ENCODE measurements at regions not wholly inside any gene's neighbourhood (a gene's known extent, or its start where the extent isn't known, plus 50 kb on each side); places are given as distances from the start of the nearest gene placed in this dataset.

GRCh38 chr1:5504364-5504740 is 487.9 kb downstream of the NPHP4 start:
- TF ChIP-seq CTCF (conservative IDR thresholded peaks at IDR 0.05; ENCODE audit: low read depth in 2 of 2) (no peak), JUNB (IDR thresholded peaks at IDR 0.05; ENCODE audit: unreplicated experiment) (no peak), REST (IDR thresholded peaks at IDR 0.05; ENCODE audit: unreplicated experiment) (no peak), EZH2 (IDR thresholded peaks at IDR 0.05; ENCODE audit: low read depth, unreplicated experiment) (no peak), EZH2phosphoT487 (IDR thresholded peaks at IDR 0.05; ENCODE audit: unreplicated experiment) (no peak), CREB1 (CRISPR knock-in tag; IDR thresholded peaks at IDR 0.05; ENCODE audit: low read depth) (no peak), POLR2AphosphoS5 (IDR thresholded peaks at IDR 0.05; ENCODE audit: low read depth) (no peak), NANOG (IDR thresholded peaks at IDR 0.05; ENCODE audit: borderline replicate concordance) (no peak), ZNF331 (CRISPR knock-in tag; IDR thresholded peaks at IDR 0.05; ENCODE audit: low read depth) (no peak)
- TF ChIP-seq, protein P1, sequence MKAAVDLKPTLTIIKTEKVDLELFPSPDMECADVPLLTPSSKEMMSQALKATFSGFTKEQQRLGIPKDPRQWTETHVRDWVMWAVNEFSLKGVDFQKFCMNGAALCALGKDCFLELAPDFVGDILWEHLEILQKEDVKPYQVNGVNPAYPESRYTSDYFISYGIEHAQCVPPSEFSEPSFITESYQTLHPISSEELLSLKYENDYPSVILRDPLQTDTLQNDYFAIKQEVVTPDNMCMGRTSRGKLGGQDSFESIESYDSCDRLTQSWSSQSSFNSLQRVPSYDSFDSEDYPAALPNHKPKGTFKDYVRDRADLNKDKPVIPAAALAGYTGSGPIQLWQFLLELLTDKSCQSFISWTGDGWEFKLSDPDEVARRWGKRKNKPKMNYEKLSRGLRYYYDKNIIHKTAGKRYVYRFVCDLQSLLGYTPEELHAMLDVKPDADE (IDR thresholded peaks at IDR 0.05), result no peak
- TF ChIP-seq, protein P2, sequence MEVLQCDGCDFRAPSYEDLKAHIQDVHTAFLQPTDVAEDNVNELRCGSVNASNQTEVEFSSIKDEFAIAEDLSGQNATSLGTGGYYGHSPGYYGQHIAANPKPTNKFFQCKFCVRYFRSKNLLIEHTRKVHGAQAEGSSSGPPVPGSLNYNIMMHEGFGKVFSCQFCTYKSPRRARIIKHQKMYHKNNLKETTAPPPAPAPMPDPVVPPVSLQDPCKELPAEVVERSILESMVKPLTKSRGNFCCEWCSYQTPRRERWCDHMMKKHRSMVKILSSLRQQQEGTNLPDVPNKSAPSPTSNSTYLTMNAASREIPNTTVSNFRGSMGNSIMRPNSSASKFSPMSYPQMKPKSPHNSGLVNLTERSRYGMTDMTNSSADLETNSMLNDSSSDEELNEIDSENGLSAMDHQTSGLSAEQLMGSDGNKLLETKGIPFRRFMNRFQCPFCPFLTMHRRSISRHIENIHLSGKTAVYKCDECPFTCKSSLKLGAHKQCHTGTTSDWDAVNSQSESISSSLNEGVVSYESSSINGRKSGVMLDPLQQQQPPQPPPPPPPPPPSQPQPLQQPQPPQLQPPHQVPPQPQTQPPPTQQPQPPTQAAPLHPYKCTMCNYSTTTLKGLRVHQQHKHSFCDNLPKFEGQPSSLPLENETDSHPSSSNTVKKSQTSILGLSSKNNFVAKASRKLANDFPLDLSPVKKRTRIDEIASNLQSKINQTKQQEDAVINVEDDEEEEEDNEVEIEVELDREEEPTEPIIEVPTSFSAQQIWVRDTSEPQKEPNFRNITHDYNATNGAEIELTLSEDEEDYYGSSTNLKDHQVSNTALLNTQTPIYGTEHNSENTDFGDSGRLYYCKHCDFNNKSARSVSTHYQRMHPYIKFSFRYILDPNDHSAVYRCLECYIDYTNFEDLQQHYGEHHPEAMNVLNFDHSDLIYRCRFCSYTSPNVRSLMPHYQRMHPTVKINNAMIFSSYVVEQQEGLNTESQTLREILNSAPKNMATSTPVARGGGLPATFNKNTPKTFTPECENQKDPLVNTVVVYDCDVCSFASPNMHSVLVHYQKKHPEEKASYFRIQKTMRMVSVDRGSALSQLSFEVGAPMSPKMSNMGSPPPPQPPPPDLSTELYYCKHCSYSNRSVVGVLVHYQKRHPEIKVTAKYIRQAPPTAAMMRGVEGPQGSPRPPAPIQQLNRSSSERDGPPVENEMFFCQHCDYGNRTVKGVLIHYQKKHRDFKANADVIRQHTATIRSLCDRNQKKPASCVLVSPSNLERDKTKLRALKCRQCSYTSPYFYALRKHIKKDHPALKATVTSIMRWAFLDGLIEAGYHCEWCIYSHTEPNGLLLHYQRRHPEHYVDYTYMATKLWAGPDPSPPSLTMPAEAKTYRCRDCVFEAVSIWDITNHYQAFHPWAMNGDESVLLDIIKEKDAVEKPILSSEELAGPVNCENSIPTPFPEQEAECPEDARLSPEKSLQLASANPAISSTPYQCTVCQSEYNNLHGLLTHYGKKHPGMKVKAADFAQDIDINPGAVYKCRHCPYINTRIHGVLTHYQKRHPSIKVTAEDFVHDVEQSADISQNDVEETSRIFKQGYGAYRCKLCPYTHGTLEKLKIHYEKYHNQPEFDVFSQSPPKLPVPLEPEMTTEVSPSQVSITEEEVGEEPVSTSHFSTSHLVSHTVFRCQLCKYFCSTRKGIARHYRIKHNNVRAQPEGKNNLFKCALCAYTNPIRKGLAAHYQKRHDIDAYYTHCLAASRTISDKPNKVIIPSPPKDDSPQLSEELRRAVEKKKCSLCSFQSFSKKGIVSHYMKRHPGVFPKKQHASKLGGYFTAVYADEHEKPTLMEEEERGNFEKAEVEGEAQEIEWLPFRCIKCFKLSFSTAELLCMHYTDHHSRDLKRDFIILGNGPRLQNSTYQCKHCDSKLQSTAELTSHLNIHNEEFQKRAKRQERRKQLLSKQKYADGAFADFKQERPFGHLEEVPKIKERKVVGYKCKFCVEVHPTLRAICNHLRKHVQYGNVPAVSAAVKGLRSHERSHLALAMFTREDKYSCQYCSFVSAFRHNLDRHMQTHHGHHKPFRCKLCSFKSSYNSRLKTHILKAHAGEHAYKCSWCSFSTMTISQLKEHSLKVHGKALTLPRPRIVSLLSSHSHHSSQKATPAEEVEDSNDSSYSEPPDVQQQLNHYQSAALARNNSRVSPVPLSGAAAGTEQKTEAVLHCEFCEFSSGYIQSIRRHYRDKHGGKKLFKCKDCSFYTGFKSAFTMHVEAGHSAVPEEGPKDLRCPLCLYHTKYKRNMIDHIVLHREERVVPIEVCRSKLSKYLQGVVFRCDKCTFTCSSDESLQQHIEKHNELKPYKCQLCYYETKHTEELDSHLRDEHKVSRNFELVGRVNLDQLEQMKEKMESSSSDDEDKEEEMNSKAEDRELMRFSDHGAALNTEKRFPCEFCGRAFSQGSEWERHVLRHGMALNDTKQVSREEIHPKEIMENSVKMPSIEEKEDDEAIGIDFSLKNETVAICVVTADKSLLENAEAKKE (CRISPR knock-in tag; IDR thresholded peaks at IDR 0.05), result no peak
